Ascending aorta (tissue), 2 donors: ENCODE measurements at regions not wholly inside any gene's neighbourhood (a gene's known extent, or its start where the extent isn't known, plus 50 kb on each side); places are given as distances from the start of the nearest gene placed in this dataset.

Experiments used
- DNase-seq, 2 donors: peaks; one replicate each; pipeline ENCODE4 v3.0.0-alpha.2; 2019; ENCODE audit warnings: low spot score in 2 of 2
- H3K27ac ChIP-seq, 2 donors: fragments of 200-600 bp; sonication (generic); one replicate each; pipeline ENCODE4 v1.5.1; 2016 to 2017; ENCODE audit warnings: mild to moderate bottlenecking in 1 of 2
- H3K27me3 ChIP-seq: fragments of 200-600 bp; sonication (generic); one replicate; pipeline ENCODE4 v1.5.1; 2017
- H3K36me3 ChIP-seq, 2 donors: fragments of 200-600 bp; sonication (generic); one replicate each; pipeline ENCODE4 v1.5.1; 2016
- H3K4me1 ChIP-seq, 2 donors: fragments of 200-600 bp; sonication (generic); one replicate each; pipeline ENCODE4 v1.5.1; 2016 to 2017; ENCODE audit warnings: mild to moderate bottlenecking in 1 of 2
- H3K4me3 ChIP-seq, 2 donors: fragments of 200-600 bp; sonication (generic); one replicate each; pipeline ENCODE4 v1.5.1; 2016 to 2017; ENCODE audit warnings: mild to moderate bottlenecking in 1 of 2
- H3K9me3 ChIP-seq, 2 donors: fragments of 200-600 bp; sonication (generic); one replicate each; pipeline ENCODE4 v1.5.1; 2016
- intact Hi-C: fragments of 100-400 bp; cut with DNase I; formaldehyde crosslinking; loops from one replicate; pipeline ENCODE4 v1.15.1; 2023
- TF ChIP-seq, protein P1 (sequence below), 3 experiments: fragments of 200-600 bp in 2 of 3; fragments of 450-650 bp in 1 of 3; sonication (generic) in 2 of 3; IDR thresholded peaks; one replicate each; pipeline ENCODE4 v1.5.1; 2016 to 2019; ENCODE audit warnings: antibody characterized with exemption in 3 of 3, mild to moderate bottlenecking in 1 of 3, moderate library complexity in 1 of 3

- TF ChIP-seq, protein P1, sequence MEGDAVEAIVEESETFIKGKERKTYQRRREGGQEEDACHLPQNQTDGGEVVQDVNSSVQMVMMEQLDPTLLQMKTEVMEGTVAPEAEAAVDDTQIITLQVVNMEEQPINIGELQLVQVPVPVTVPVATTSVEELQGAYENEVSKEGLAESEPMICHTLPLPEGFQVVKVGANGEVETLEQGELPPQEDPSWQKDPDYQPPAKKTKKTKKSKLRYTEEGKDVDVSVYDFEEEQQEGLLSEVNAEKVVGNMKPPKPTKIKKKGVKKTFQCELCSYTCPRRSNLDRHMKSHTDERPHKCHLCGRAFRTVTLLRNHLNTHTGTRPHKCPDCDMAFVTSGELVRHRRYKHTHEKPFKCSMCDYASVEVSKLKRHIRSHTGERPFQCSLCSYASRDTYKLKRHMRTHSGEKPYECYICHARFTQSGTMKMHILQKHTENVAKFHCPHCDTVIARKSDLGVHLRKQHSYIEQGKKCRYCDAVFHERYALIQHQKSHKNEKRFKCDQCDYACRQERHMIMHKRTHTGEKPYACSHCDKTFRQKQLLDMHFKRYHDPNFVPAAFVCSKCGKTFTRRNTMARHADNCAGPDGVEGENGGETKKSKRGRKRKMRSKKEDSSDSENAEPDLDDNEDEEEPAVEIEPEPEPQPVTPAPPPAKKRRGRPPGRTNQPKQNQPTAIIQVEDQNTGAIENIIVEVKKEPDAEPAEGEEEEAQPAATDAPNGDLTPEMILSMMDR (IDR thresholded peaks at IDR 0.05) = no peak
- peaks cover 0 to 7% of the 10 kb centered on the region in 2 donors for H3K4me1 ChIP-seq
- no peak overlapping the region for H3K4me3 ChIP-seq
- no peaks in the 10 kb centered on the region for H3K27me3 ChIP-seq
- H3K36me3 ChIP-seq = no peaks in the 10 kb centered on the region
- H3K27ac ChIP-seq = no peak overlapping the region
- no peaks in the 10 kb centered on the region for H3K9me3 ChIP-seq
- DNase-seq = no peak
- intact Hi-C loops = loop anchor here (10.0 kb wide), 1 partner anchor 355 kb away; the partner anchor contains the start of gene HMGN4
Measured at GRCh38 chr6:26179675-26180074, 92.4 kb downstream of the HFE start.

- no peak overlapping the region for H3K4me3 ChIP-seq
- TF ChIP-seq, protein P1 (IDR thresholded peaks at IDR 0.05) = no peak
- H3K36me3 ChIP-seq = no peaks in the 10 kb centered on the region
- intact Hi-C loops = no loop called here
- H3K4me1 ChIP-seq = peaks cover 0 to 7% of the 10 kb centered on the region in 2 donors
- no peak overlapping the region for H3K27ac ChIP-seq
- H3K9me3 ChIP-seq = no peaks in the 10 kb centered on the region
- no peak for DNase-seq
- no peaks in the 10 kb centered on the region for H3K27me3 ChIP-seq
Measured at GRCh38 chr6:26180346-26180745, 93.1 kb downstream of the HFE start.

GRCh38 chr6:26183237-26183580 lies 96.0 kb downstream of the HFE start:
- peak overlapping the region; percentile 76 to 83 for H3K27ac ChIP-seq
- TF ChIP-seq, protein P1 (IDR thresholded peaks at IDR 0.05) = no peak
- no peaks in the 10 kb centered on the region for H3K27me3 ChIP-seq
- DNase-seq = no peak
- intact Hi-C loops = no loop called here
- peaks cover 2 to 7% of the 10 kb centered on the region in 2 donors for H3K4me1 ChIP-seq
- no peaks in the 10 kb centered on the region for H3K9me3 ChIP-seq
- H3K36me3 ChIP-seq = no peaks in the 10 kb centered on the region
- peak overlapping the region; percentile 59 to 64 for H3K4me3 ChIP-seq

GRCh38 chr6:26183581-26184366 lies 96.5 kb downstream of the HFE start:
- Histone ChIP-seq H3K9me3 (no peaks in the 10 kb centered on the region), H3K36me3 (no peaks in the 10 kb centered on the region), H3K27ac (peak overlapping the region; percentile 76 to 83), H3K4me1 (peaks cover 4 to 7% of the 10 kb centered on the region in 2 donors), H3K4me3 (peak overlapping the region; percentile 59 to 64), H3K27me3 (no peaks in the 10 kb centered on the region)
- DNase-seq = peak in 1 of 2 donors; percentile 84
- intact Hi-C loops = no loop called here
- TF ChIP-seq, protein P1 (IDR thresholded peaks at IDR 0.05) = no peak

DNA sequence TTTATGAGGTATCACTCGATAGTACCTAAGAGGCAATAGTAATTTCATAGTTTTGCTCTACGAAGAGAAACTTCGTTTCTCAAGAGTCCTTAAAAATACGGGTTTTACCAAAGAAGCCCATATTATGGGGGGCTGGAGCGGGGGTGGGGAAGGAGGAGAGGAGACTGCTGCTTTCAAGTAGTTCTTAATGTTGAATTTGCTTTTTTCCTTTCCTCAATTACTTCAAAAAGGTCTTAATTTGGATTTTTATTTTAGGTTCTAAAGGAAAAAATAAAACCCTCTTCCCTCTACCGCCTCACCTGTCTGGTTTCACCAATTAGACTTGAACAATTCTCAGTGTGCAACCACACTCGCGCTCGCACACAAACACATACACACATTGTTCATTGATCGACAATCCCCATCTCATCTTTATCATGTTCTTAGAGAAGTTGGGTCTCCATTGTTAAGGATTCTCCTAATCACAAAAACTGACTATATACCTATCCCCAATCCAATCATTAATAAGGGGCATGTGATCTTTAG lies 97.2 kb downstream of the HFE start:
- Histone ChIP-seq H3K4me3 (peak overlapping the region; percentile 59 to 64), H3K36me3 (no peaks in the 10 kb centered on the region), H3K27me3 (no peaks in the 10 kb centered on the region), H3K27ac (peak overlapping the region; percentile 76 to 83), H3K9me3 (no peaks in the 10 kb centered on the region), H3K4me1 (peaks cover 4 to 9% of the 10 kb centered on the region in 2 donors)
- intact Hi-C loops = no loop called here
- TF ChIP-seq, protein P1 (IDR thresholded peaks at IDR 0.05) = no peak
- DNase-seq = no peak
